ENCODE measurements at regions not wholly inside any gene's neighbourhood (a gene's known extent, or its start where the extent isn't known, plus 50 kb on each side); places are given as distances from the start of the nearest gene placed in this dataset.

- Histone ChIP-seq H3K4me3 (no peak overlapping the region), H3K27ac (no peak overlapping the region), H3K27me3 (no peaks in the 10 kb centered on the region), H3K9me3 (no peaks in the 10 kb centered on the region), H3K36me3 (no peaks in the 10 kb centered on the region), H3K4me1 (no peaks in the 10 kb centered on the region)
- no peak for TF ChIP-seq POLR2AphosphoS5 (IDR thresholded peaks at IDR 0.05)
- TF ChIP-seq CTCF (IDR thresholded peaks at IDR 0.05), result no peak
- no peak for TF ChIP-seq POLR2A (IDR thresholded peaks at IDR 0.05)
- TF ChIP-seq EP300 (IDR thresholded peaks at IDR 0.05), result no peak
- DNase-seq (ENCODE audit: low spot score in 2 of 2), result peak in 1 of 2 donors; percentile 53
- WGBS, result 87% methylated on average over 4 of the region's 4 CpGs
Measured at GRCh38 chr6:43935921-43936439, 166.0 kb downstream of the VEGFA start.

DNA sequence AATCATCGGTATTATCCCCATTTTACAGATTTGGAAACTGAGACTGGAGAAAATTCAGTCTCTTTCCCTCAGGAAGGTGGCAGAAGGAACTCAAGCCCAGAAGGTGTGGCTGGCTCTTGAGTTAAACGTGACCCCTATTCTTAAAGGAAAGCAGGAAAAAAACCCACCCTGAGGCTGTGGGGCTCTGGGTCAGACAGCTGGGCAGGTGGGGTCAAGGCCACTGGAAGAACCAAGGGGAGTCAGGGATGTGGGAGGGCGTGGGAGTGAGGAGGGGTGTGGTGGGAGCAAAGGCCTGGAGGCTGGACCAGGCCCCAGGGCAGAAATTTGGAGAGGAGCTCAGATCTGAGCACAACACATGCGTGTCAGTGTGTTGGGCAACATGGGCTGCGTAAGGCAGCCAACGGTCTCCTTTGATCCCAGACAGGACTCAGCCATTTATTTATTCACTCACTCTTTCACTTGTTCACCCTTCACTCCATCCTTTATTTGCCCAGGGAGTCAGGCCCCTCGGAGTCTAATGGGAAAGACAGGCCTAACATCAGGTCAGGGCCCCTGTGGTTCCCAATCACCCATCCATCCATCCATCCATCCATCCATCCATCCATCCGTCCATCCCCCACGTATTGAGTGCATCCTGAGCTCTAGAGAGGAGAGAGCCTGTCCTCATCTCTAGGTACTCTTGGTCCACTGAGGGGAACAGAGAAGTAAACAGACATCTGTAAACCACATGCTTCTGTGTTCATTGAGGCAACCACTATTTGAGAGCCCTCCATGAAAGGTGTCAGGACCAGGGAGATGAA, 165.0 kb downstream of the VEGFA start:
- 73% methylated on average over 9 of the region's 9 CpGs for WGBS
- H3K36me3 ChIP-seq, result no peaks in the 10 kb centered on the region
- no peak overlapping the region for H3K4me3 ChIP-seq
- no peaks in the 10 kb centered on the region for H3K9me3 ChIP-seq
- no peak overlapping the region for H3K27ac ChIP-seq
- peak; percentile 29 for DNase-seq (ENCODE audit: low spot score in 2 of 2)
- TF ChIP-seq POLR2AphosphoS5 (IDR thresholded peaks at IDR 0.05) (no peak), CTCF (IDR thresholded peaks at IDR 0.05) (no peak), POLR2A (IDR thresholded peaks at IDR 0.05) (no peak), EP300 (IDR thresholded peaks at IDR 0.05) (no peak)
- no peaks in the 10 kb centered on the region for H3K4me1 ChIP-seq
- no peaks in the 10 kb centered on the region for H3K27me3 ChIP-seq

GRCh38 chr6:43934183-43934802, 164.3 kb downstream of the VEGFA start:
- Histone ChIP-seq H3K9me3 (no peaks in the 10 kb centered on the region), H3K36me3 (no peaks in the 10 kb centered on the region), H3K27me3 (no peaks in the 10 kb centered on the region), H3K4me3 (no peak overlapping the region), H3K4me1 (no peaks in the 10 kb centered on the region), H3K27ac (no peak overlapping the region)
- 97% methylated on average over 4 of the region's 4 CpGs for WGBS
- peak in 1 of 2 donors; percentile 59 for DNase-seq (ENCODE audit: low spot score in 2 of 2)
- TF ChIP-seq CTCF (IDR thresholded peaks at IDR 0.05) (no peak), EP300 (IDR thresholded peaks at IDR 0.05) (no peak), POLR2A (IDR thresholded peaks at IDR 0.05) (no peak), POLR2AphosphoS5 (IDR thresholded peaks at IDR 0.05) (no peak)

DNA sequence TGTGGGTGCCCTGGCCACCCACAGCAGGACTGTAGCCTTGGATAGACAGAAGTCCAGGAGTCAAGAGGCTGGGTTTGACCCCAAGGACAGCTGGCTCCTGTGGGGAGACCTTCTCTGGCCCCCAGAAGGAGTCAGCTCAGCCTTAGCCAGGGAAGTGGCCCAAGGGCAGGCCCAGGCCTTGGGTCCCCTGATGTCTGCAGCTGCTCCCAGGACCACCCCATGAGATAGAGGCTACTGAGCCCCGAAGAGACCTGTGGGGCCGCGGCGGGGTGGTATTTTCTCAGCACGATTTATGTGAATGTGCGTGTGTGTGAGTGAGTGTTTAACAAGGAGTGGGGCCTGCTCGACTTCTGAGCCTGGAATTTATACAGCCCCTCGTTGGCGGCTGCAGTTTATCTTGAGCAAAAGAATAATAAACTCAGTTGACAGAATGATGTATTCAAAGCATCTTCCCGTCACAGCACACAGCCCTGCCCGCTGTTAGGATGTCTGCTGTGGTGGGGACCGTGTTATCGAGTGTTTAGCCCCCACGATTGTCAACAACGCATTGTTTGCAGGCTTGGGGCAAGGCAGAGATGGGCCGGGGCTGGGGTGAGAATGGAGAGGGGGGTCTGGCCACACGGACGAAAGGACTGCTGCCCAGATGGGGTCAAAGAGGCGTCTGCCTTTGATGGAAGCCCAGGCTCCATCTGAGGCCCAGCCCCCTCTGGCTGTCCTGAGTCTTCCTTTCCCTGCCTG, 163.3 kb downstream of the VEGFA start:
- Histone ChIP-seq H3K27ac (no peak overlapping the region), H3K9me3 (no peaks in the 10 kb centered on the region), H3K4me3 (no peak overlapping the region), H3K36me3 (no peaks in the 10 kb centered on the region), H3K27me3 (no peaks in the 10 kb centered on the region), H3K4me1 (no peaks in the 10 kb centered on the region)
- WGBS, result 90% methylated on average over 19 of the region's 19 CpGs
- TF ChIP-seq POLR2AphosphoS5 (IDR thresholded peaks at IDR 0.05), result no peak
- TF ChIP-seq POLR2A (IDR thresholded peaks at IDR 0.05), result no peak
- TF ChIP-seq CTCF (IDR thresholded peaks at IDR 0.05), result no peak
- TF ChIP-seq EP300 (IDR thresholded peaks at IDR 0.05), result no peak
- peak in 1 of 2 donors; percentile 44 for DNase-seq (ENCODE audit: low spot score in 2 of 2)
